ENCODE measurements at regions not wholly inside any gene's neighbourhood (a gene's known extent, or its start where the extent isn't known, plus 50 kb on each side); places are given as distances from the start of the nearest gene placed in this dataset.

DNA sequence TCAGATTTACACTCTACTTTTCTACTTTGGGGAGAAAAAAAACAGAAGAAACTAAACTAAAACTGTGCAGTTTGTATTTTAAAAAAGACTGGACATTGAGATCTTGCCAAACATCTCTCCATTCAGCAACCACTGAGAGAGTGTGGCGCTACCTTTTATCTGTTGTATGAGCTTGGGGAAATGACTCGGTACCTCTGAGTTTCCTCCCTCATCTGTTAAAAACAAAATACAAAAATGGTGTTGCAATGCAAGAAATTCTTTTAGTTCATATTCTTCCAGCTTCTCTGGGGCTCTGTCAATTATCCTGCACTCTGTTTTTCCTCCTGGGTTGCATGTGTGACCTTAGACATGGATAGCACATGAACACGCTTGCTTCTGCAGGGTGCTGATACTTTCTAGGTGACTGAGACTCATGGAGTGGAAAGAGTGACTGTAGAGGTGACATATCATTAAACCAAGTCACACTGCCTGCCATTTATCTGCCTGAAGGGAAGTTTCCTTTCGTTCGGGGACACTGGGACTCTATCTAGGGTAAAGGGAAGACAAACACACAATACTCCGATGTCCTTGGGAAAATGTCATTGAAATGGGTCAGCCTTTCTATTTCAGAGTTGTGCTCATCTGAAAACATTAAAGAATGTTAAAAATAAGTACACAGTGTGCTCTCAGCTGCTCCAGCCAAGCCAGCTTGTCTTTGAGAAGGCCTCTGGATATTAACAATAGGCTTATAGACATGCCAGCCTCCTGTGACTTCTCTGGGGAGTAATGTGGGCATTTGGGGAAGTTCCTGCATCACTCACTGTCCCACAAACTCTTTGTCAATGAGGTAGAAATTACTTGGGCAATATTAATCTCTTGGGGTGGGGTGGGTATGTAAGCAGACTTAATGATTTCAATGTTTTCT is 91.4 kb downstream of the TRIB2 start:
- ChIA-PET POLR2A (no interaction called here), SMC1A (ENCODE audit: uncharacterized antibody, unreplicated experiment) (no interaction called here), RAD21 (ENCODE audit: unreplicated experiment) (no interaction called here), CTCF (no interaction called here)
- DNase-seq (ENCODE audit: low read depth, low spot score) (no peak), ATAC-seq (no peak), FAIRE-seq (no peak)
- no peaks in the 10 kb centered on the region; a peak in 2 of 4 replicates for H3K27me3 ChIP-seq (replicated peaks in 1 of 2; ENCODE audit: control insufficient read depth in 2 of 2, insufficient read depth in 2 of 2, low read length in 1 of 2)
- in situ Hi-C loops (cut with MboI) (no loop called here), intact Hi-C loops (cut with micrococcal nuclease; ENCODE audit: unreplicated experiment) (no loop called here)
- no peak for TF ChIP-seq PAX5 (IDR thresholded peaks at IDR 0.05; ENCODE audit: borderline replicate concordance, low read depth, low read length)
- TF ChIP-seq WRNIP1 (IDR thresholded peaks at IDR 0.05; ENCODE audit: borderline replicate concordance, low read depth, low read length), result no peak
- TF ChIP-seq ZNF384 (IDR thresholded peaks at IDR 0.05; ENCODE audit: borderline replicate concordance, low read depth, low read length), result no peak
- TF ChIP-seq RUNX3 (IDR thresholded peaks at IDR 0.05; ENCODE audit: low read length), result no peak
- TF ChIP-seq, protein P1, sequence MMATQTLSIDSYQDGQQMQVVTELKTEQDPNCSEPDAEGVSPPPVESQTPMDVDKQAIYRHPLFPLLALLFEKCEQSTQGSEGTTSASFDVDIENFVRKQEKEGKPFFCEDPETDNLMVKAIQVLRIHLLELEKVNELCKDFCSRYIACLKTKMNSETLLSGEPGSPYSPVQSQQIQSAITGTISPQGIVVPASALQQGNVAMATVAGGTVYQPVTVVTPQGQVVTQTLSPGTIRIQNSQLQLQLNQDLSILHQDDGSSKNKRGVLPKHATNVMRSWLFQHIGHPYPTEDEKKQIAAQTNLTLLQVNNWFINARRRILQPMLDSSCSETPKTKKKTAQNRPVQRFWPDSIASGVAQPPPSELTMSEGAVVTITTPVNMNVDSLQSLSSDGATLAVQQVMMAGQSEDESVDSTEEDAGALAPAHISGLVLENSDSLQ (IDR thresholded peaks at IDR 0.05), result no peak
- TF ChIP-seq SIN3A (IDR thresholded peaks at IDR 0.05; ENCODE audit: low read depth, low read length), result no peak
- TF ChIP-seq SMC3 (IDR thresholded peaks at IDR 0.05; ENCODE audit: borderline replicate concordance, low read length), result no peak
- TF ChIP-seq, protein P2, sequence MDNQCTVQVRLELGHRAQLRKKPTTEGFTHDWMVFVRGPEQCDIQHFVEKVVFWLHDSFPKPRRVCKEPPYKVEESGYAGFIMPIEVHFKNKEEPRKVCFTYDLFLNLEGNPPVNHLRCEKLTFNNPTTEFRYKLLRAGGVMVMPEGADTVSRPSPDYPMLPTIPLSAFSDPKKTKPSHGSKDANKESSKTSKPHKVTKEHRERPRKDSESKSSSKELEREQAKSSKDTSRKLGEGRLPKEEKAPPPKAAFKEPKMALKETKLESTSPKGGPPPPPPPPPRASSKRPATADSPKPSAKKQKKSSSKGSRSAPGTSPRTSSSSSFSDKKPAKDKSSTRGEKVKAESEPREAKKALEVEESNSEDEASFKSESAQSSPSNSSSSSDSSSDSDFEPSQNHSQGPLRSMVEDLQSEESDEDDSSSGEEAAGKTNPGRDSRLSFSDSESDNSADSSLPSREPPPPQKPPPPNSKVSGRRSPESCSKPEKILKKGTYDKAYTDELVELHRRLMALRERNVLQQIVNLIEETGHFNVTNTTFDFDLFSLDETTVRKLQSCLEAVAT (IDR thresholded peaks at IDR 0.05), result no peak
- TF ChIP-seq CHD2 (IDR thresholded peaks at IDR 0.05; ENCODE audit: borderline replicate concordance, low read depth, low read length), result no peak
- no peak for TF ChIP-seq BMI1 (IDR thresholded peaks at IDR 0.05; ENCODE audit: borderline replicate concordance)
- no peak for TF ChIP-seq ZNF274 (IDR thresholded peaks at IDR 0.05; ENCODE audit: insufficient read depth, insufficient read length)
- no peak for TF ChIP-seq KAT2A (conservative IDR thresholded peaks at IDR 0.05; ENCODE audit: control insufficient read depth, low read depth, low read length)
- TF ChIP-seq, protein P3, sequence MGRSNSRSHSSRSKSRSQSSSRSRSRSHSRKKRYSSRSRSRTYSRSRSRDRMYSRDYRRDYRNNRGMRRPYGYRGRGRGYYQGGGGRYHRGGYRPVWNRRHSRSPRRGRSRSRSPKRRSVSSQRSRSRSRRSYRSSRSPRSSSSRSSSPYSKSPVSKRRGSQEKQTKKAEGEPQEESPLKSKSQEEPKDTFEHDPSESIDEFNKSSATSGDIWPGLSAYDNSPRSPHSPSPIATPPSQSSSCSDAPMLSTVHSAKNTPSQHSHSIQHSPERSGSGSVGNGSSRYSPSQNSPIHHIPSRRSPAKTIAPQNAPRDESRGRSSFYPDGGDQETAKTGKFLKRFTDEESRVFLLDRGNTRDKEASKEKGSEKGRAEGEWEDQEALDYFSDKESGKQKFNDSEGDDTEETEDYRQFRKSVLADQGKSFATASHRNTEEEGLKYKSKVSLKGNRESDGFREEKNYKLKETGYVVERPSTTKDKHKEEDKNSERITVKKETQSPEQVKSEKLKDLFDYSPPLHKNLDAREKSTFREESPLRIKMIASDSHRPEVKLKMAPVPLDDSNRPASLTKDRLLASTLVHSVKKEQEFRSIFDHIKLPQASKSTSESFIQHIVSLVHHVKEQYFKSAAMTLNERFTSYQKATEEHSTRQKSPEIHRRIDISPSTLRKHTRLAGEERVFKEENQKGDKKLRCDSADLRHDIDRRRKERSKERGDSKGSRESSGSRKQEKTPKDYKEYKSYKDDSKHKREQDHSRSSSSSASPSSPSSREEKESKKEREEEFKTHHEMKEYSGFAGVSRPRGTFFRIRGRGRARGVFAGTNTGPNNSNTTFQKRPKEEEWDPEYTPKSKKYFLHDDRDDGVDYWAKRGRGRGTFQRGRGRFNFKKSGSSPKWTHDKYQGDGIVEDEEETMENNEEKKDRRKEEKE (IDR thresholded peaks at IDR 0.05), result no peak
- no peak for TF ChIP-seq MTA2 (IDR thresholded peaks at IDR 0.05; ENCODE audit: low read depth)
- TF ChIP-seq BRCA1 (IDR thresholded peaks at IDR 0.05; ENCODE audit: low read depth, low read length), result no peak
- no peak for TF ChIP-seq TBL1XR1 (IDR thresholded peaks at IDR 0.05; ENCODE audit: low read depth, low read length)
- TF ChIP-seq, protein P4, sequence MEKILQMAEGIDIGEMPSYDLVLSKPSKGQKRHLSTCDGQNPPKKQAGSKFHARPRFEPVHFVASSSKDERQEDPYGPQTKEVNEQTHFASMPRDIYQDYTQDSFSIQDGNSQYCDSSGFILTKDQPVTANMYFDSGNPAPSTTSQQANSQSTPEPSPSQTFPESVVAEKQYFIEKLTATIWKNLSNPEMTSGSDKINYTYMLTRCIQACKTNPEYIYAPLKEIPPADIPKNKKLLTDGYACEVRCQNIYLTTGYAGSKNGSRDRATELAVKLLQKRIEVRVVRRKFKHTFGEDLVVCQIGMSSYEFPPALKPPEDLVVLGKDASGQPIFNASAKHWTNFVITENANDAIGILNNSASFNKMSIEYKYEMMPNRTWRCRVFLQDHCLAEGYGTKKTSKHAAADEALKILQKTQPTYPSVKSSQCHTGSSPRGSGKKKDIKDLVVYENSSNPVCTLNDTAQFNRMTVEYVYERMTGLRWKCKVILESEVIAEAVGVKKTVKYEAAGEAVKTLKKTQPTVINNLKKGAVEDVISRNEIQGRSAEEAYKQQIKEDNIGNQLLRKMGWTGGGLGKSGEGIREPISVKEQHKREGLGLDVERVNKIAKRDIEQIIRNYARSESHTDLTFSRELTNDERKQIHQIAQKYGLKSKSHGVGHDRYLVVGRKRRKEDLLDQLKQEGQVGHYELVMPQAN (conservative IDR thresholded peaks at IDR 0.05), result no peak
- no peak for TF ChIP-seq NRF1 (conservative IDR thresholded peaks at IDR 0.05; ENCODE audit: low read depth, low read length)
- no peaks in the 10 kb centered on the region for H3K79me2 ChIP-seq (ENCODE audit: control insufficient read depth, insufficient read depth, low read length)
- no peak overlapping the region for H2AFZ ChIP-seq (ENCODE audit: control insufficient read depth, low read depth, low read length)
- H3K36me3 ChIP-seq (ENCODE audit: control insufficient read depth in 2 of 2, insufficient read depth in 2 of 2, low read length in 1 of 2), result no peaks in the 10 kb centered on the region
- BruUV-seq (replicated peaks), result no TSS peak
- no peak overlapping the region for H3K27ac ChIP-seq (ENCODE audit: control insufficient read depth, insufficient read depth)
- H4K20me1 ChIP-seq (ENCODE audit: control insufficient read depth, insufficient read depth), result no peaks in the 10 kb centered on the region
- WGBS (ENCODE audit: insufficient coverage, insufficient replicate concordance, low lambda C conversion rate, missing lambda C conversion rate), result 32% methylated on average over 6 of the region's 6 CpGs
- no peak overlapping the region for H3K9ac ChIP-seq (ENCODE audit: control insufficient read depth, insufficient read depth, low read length)
- no peak overlapping the region for H3K4me3 ChIP-seq
- no peak overlapping the region for H3K4me2 ChIP-seq (ENCODE audit: control insufficient read depth, insufficient read depth)
- no peaks in the 10 kb centered on the region for H3K9me3 ChIP-seq (replicated peaks; ENCODE audit: control insufficient read depth, insufficient read depth, low read length)
- H3K4me1 ChIP-seq (ENCODE audit: control insufficient read depth, insufficient read depth, low read length), result no peaks in the 10 kb centered on the region
